SU-DHL-6 (cell line): ENCODE measurements at regions not wholly inside any gene's neighbourhood (a gene's known extent, or its start where the extent isn't known, plus 50 kb on each side); places are given as distances from the start of the nearest gene placed in this dataset.

Source experiments
- H2AFZ ChIP-seq: fragments of 200-600 bp; sonication (generic); 2 replicates; pipeline ENCODE4 v1.6.1; 2014; ENCODE audit warnings: low read depth, mild to moderate bottlenecking, moderate library complexity, mixed read lengths, antibody characterized with exemption, low read length; ENCODE audit not compliant: severe bottlenecking
- H3F3A ChIP-seq: fragments of 200-600 bp; shearing (Covaris generic); 2 replicates; pipeline ENCODE4 v1.6.0; 2016; ENCODE audit warnings: antibody characterized with exemption, mild to moderate bottlenecking; ENCODE audit not compliant: insufficient read depth
- H3K27ac ChIP-seq: fragments of 200-600 bp; sonication (generic); 2 replicates; pipeline ENCODE4 v1.5.1; 2016; ENCODE audit warnings: low read depth, mild to moderate bottlenecking, low read length, moderate library complexity, mixed read lengths
- H3K27me3 ChIP-seq: fragments of 200-600 bp; sonication (generic), shearing (Covaris generic); 2 replicates; pipeline ENCODE4 v1.6.0; 2014; ENCODE audit warnings: mild to moderate bottlenecking, low read length
- H3K36me3 ChIP-seq: fragments of 200-600 bp; sonication (generic); 2 replicates; pipeline ENCODE4 v1.6.1; 2014; ENCODE audit warnings: mild to moderate bottlenecking, low read length, mixed read lengths
- H3K4me2 ChIP-seq: fragments of 300-600, 200-600 bp; shearing (Covaris generic), sonication (generic); 2 replicates; pipeline ENCODE4 v1.6.0; 2014; ENCODE audit warnings: low read length, low read depth, mild to moderate bottlenecking; ENCODE audit not compliant: poor library complexity, severe bottlenecking
- H3K4me3 ChIP-seq: fragments of 200-600 bp; sonication (generic); 2 replicates; pipeline ENCODE4 v1.5.1; 2014; ENCODE audit warnings: antibody characterized with exemption, low read length, mild to moderate bottlenecking, mixed read lengths; ENCODE audit not compliant: insufficient read depth, poor library complexity, severe bottlenecking
- H3K79me2 ChIP-seq: fragments of 200-600 bp; sonication (generic); 2 replicates; pipeline ENCODE4 v1.6.1; 2014; ENCODE audit warnings: mild to moderate bottlenecking, low read length, moderate library complexity; ENCODE audit not compliant: insufficient read depth
- H3K9ac ChIP-seq: fragments of 200-600 bp; sonication (generic); 2 replicates; pipeline ENCODE4 v1.7.0; 2014; ENCODE audit warnings: mild to moderate bottlenecking, low read length
- H3K9me2 ChIP-seq: fragments of 200-600 bp; sonication (generic); replicated peaks from 2 replicates; pipeline ENCODE4 v1.6.1; 2014; ENCODE audit warnings: low read length; ENCODE audit not compliant: insufficient read depth
- H3K9me3 ChIP-seq: fragments of 200-600 bp; sonication (generic); 2 replicates; pipeline ENCODE4 v1.6.1; 2014; ENCODE audit warnings: low read length, mixed read lengths; ENCODE audit not compliant: insufficient read depth
- H4K20me1 ChIP-seq: fragments of 200-600 bp; sonication (generic); 2 replicates; pipeline ENCODE4 v1.6.1; 2014; ENCODE audit warnings: low read depth, mild to moderate bottlenecking, antibody characterized with exemption, low read length, moderate library complexity, mixed read lengths
- CTCF ChIP-seq: fragments of 200-600 bp; sonication (generic); IDR thresholded peaks from one replicate; pipeline ENCODE4 v1.5.1; 2017; ENCODE audit warnings: antibody characterized with exemption, mild to moderate bottlenecking, low read length, moderate library complexity; ENCODE audit not compliant: insufficient read depth, poor library complexity, severe bottlenecking
- EZH2phosphoT487 ChIP-seq: fragments of 200-600 bp; sonication (generic), shearing (Covaris generic); conservative IDR thresholded peaks from 2 replicates; pipeline ENCODE4 v1.6.1; 2018; ENCODE audit warnings: mild to moderate bottlenecking, antibody characterized with exemption, low read length, moderate library complexity, mixed read lengths

GRCh38 chr10:130492266-130492934 is 356.2 kb downstream of the GLRX3 start:
- Histone ChIP-seq H3K9me3 (no peaks in the 10 kb centered on the region), H3K79me2 (no peaks in the 10 kb centered on the region), H3K9me2 (no peaks in the 10 kb centered on the region), H3F3A (no peaks in the 10 kb centered on the region), H3K27ac (no peak overlapping the region), H3K36me3 (no peaks in the 10 kb centered on the region), H3K4me3 (no peak overlapping the region), H2AFZ (no peak overlapping the region), H3K9ac (no peak overlapping the region), H3K27me3 (no peaks in the 10 kb centered on the region), H4K20me1 (no peaks in the 10 kb centered on the region), H3K4me2 (no peak overlapping the region)
- no peak for TF ChIP-seq EZH2phosphoT487
- TF ChIP-seq CTCF = no peak

- H3F3A ChIP-seq = no peaks in the 10 kb centered on the region
- no peak for TF ChIP-seq EZH2phosphoT487
- no peak for TF ChIP-seq CTCF
- no peak overlapping the region for H3K27ac ChIP-seq
- no peaks in the 10 kb centered on the region for H3K9me2 ChIP-seq
- no peaks in the 10 kb centered on the region for H3K36me3 ChIP-seq
- H3K4me3 ChIP-seq = no peak overlapping the region
- no peak overlapping the region for H3K4me2 ChIP-seq
- H2AFZ ChIP-seq = no peak overlapping the region
- no peak overlapping the region for H3K9ac ChIP-seq
- no peaks in the 10 kb centered on the region for H3K9me3 ChIP-seq
- no peaks in the 10 kb centered on the region for H4K20me1 ChIP-seq
- H3K27me3 ChIP-seq = no peaks in the 10 kb centered on the region
- H3K79me2 ChIP-seq = no peaks in the 10 kb centered on the region
These were observed 356.8 kb downstream of the GLRX3 start for GRCh38 chr10:130493021-130493420.

GRCh38 chr10:130493446-130494145 is 357.4 kb downstream of the GLRX3 start:
- no peaks in the 10 kb centered on the region for H3F3A ChIP-seq
- H4K20me1 ChIP-seq = no peaks in the 10 kb centered on the region
- no peaks in the 10 kb centered on the region for H3K27me3 ChIP-seq
- H3K27ac ChIP-seq = no peak overlapping the region
- no peak overlapping the region for H3K9ac ChIP-seq
- TF ChIP-seq CTCF (no peak), EZH2phosphoT487 (no peak)
- H3K79me2 ChIP-seq = no peaks in the 10 kb centered on the region
- H3K4me3 ChIP-seq = no peak overlapping the region
- no peaks in the 10 kb centered on the region for H3K9me3 ChIP-seq
- H3K9me2 ChIP-seq = no peaks in the 10 kb centered on the region
- no peaks in the 10 kb centered on the region for H3K36me3 ChIP-seq
- H2AFZ ChIP-seq = no peak overlapping the region
- no peak overlapping the region for H3K4me2 ChIP-seq
